Kidney (tissue), 13 donors: ENCODE measurements at regions not wholly inside any gene's neighbourhood (a gene's known extent, or its start where the extent isn't known, plus 50 kb on each side); places are given as distances from the start of the nearest gene placed in this dataset.
A peak's percentile ranks its signal among the peaks of the same experiment; 100 is the strongest.

Experiments used
- DNase-seq, 5 donors: peaks; one replicate each; pipeline ENCODE4 v3.0.0-alpha.2; 2013 to 2020
- FAIRE-seq: peaks from 2 replicates; lab custom pipeline; 2012; peaks lifted over from hg19 to GRCh38; lab: Jason Lieb, UNC
- H3K27ac ChIP-seq, 2 donors: one replicate each; pipeline ENCODE4 v1.7.0; 2013; ENCODE audit warnings: low read depth in 2 of 2, low read length in 2 of 2, inconsistent platforms in 1 of 2
- H3K27me3 ChIP-seq: one replicate; pipeline ENCODE4 v1.7.1; 2013; ENCODE audit warnings: low read length, inconsistent platforms; ENCODE audit not compliant: control insufficient read depth, insufficient read depth
- H3K36me3 ChIP-seq, 3 donors: one replicate each; pipeline versions ENCODE4 v1.7.0 to v1.7.1; 2013; ENCODE audit warnings: low read length in 3 of 3, control low read depth in 1 of 3, inconsistent platforms in 1 of 3; ENCODE audit not compliant: insufficient read depth in 3 of 3, control insufficient read depth in 2 of 3
- H3K4me1 ChIP-seq, 3 donors: one replicate each; pipeline versions ENCODE4 v1.7.0 to v1.7.1; 2013; ENCODE audit warnings: low read length in 3 of 3, inconsistent platforms in 1 of 3, low read depth in 1 of 3; ENCODE audit not compliant: control insufficient read depth in 2 of 3, insufficient read depth in 2 of 3
- H3K4me3 ChIP-seq, 3 donors: one replicate each; pipeline versions ENCODE4 v1.7.0 to v1.8.1; 2013; ENCODE audit warnings: low read length in 3 of 3, control low read depth in 1 of 3, inconsistent platforms in 1 of 3
- H3K9ac ChIP-seq, 3 donors: one replicate each; pipeline versions ENCODE4 v1.7.0 to v1.7.1; 2013; ENCODE audit warnings: low read length in 3 of 3, control low read depth in 1 of 3, inconsistent platforms in 1 of 3
- H3K9me3 ChIP-seq, 3 donors: one replicate each; pipeline versions ENCODE4 v1.7.0 to v1.7.1; 2013; ENCODE audit warnings: low read length in 3 of 3, control low read depth in 1 of 3, inconsistent platforms in 1 of 3; ENCODE audit not compliant: control insufficient read depth in 2 of 3, insufficient read depth in 1 of 3
- intact Hi-C: fragments of 100-400 bp; cut with DNase I; formaldehyde crosslinking; loops from one replicate; pipeline ENCODE4 v1.11.1; 2022
- TF ChIP-seq, protein P1 (sequence below): IDR thresholded peaks from 3 replicates; pipeline ENCODE4 v1.5.1; 2012; ENCODE audit warnings: mild to moderate bottlenecking, moderate library complexity, borderline replicate concordance; ENCODE audit not compliant: insufficient read depth; ENCODE audit errors: extremely low read depth
- donor health status: control.
- donor health status: control.
- donor health status: control.
- donor health status: control.
- donor health status: control.
- donor health status: DM: yes; HTN: yes; CAD: no.
- donor health status: Normal renal cell carcinoma (clear cell type).

- FAIRE-seq (peak; percentile 6), DNase-seq (peak in 1 of 5 donors; percentile 4)
- no peaks in the 10 kb centered on the region for H3K36me3 ChIP-seq
- H3K27ac ChIP-seq, result no peak overlapping the region
- H3K4me3 ChIP-seq, result no peak overlapping the region
- H3K27me3 ChIP-seq, result no peaks in the 10 kb centered on the region
- intact Hi-C loops, result no loop called here
- TF ChIP-seq, protein P1, sequence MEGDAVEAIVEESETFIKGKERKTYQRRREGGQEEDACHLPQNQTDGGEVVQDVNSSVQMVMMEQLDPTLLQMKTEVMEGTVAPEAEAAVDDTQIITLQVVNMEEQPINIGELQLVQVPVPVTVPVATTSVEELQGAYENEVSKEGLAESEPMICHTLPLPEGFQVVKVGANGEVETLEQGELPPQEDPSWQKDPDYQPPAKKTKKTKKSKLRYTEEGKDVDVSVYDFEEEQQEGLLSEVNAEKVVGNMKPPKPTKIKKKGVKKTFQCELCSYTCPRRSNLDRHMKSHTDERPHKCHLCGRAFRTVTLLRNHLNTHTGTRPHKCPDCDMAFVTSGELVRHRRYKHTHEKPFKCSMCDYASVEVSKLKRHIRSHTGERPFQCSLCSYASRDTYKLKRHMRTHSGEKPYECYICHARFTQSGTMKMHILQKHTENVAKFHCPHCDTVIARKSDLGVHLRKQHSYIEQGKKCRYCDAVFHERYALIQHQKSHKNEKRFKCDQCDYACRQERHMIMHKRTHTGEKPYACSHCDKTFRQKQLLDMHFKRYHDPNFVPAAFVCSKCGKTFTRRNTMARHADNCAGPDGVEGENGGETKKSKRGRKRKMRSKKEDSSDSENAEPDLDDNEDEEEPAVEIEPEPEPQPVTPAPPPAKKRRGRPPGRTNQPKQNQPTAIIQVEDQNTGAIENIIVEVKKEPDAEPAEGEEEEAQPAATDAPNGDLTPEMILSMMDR, result no peak
- no peaks in the 10 kb centered on the region for H3K9me3 ChIP-seq
- H3K4me1 ChIP-seq, result peaks cover 0 to 3% (median 0%) of the 10 kb centered on the region in 3 donors
- no peak overlapping the region for H3K9ac ChIP-seq
Observed at GRCh38 chr2:16136461-16137035, 196.2 kb downstream of the MYCN start.

DNA sequence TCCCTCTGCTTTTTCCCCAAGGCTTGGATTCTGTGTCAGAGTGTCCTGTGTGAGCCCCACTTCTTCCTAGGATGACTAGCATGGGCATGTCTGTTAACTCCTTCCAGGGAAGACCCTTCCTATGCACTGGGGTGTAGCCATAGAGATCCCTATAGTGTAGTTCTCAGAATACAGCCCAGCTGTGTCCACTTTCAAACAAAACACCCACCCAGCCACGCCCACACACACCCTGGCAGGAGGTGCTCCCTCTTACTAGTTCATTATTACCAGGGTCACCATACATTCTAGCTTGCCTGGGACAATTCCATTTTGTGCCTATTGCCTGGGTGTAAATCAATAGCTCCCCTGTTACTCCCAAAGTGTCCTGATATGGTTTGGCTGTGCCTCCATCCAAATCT is 195.6 kb downstream of the MYCN start:
- intact Hi-C loops, result no loop called here
- Histone ChIP-seq H3K27me3 (no peaks in the 10 kb centered on the region), H3K9ac (no peak overlapping the region), H3K4me1 (no peaks in the 10 kb centered on the region), H3K9me3 (no peaks in the 10 kb centered on the region), H3K36me3 (no peaks in the 10 kb centered on the region), H3K4me3 (no peak overlapping the region), H3K27ac (no peak overlapping the region)
- TF ChIP-seq, protein P1, result no peak
- DNase-seq (peak in 1 of 5 donors; percentile 13), FAIRE-seq (no peak)

DNA sequence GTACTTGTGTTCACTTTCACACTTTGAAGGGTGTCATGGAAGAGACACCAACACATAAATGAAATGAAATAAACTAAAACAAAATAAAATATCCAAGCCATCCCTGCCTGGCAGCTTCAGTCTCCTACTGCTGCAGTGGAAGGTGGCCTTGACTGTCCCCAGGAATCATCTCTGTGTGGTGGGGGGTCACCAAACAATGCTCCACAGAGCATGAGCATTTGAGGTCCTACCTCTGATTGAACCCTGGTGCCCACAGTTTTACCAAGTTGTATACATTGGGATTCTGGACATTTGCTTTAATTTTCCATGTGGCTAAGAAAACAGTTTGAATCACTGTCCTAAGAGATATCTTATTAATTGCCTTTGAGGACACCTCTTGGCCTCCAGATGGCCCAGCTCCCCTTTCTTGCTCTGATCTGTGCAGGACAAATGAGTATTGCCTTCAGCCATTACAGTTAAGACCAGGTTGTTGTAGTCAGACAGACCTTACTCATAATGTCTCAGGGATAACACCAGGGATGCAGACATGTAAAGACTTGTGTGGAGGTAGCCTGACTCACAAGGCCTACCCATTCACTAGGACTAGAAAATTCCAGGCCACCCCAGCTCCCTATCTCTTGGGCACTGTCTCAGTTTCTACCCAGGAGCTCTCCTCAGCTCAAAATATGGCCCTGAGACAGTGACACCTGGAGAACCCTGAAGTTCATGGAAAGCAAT is 195.0 kb downstream of the MYCN start:
- intact Hi-C loops, result no loop called here
- TF ChIP-seq, protein P1, result no peak
- Histone ChIP-seq H3K4me1 (no peaks in the 10 kb centered on the region), H3K27ac (no peak overlapping the region), H3K9ac (no peak overlapping the region), H3K36me3 (no peaks in the 10 kb centered on the region), H3K27me3 (no peaks in the 10 kb centered on the region), H3K9me3 (no peaks in the 10 kb centered on the region), H3K4me3 (no peak overlapping the region)
- peak in 1 of 5 donors; percentile 4 for DNase-seq
- no peak for FAIRE-seq
